ENCODE measurements at regions not wholly inside any gene's neighbourhood (a gene's known extent, or its start where the extent isn't known, plus 50 kb on each side); places are given as distances from the start of the nearest gene placed in this dataset.
A peak's percentile ranks its signal among the peaks of the same experiment; 100 is the strongest.

- H3K9me3 Mint-ChIP-seq = no peaks in the 10 kb centered on the region
- no peak for DNase-seq
Observed at GRCh38 chr6:40903456-40903855, 135.6 kb downstream of the UNC5CL start.

GRCh38 chr6:40901322-40902055 lies 137.5 kb downstream of the UNC5CL start:
- no peaks in the 10 kb centered on the region for H3K36me3 ChIP-seq (ENCODE audit: control insufficient read depth, insufficient read depth, low read length)
- no peak overlapping the region for H3K27ac ChIP-seq (ENCODE audit: low read depth, low read length)
- 91% methylated on average over 1 of the region's 1 CpG; no CpG with 5 or more reads in 1 of the 2 experiments for WGBS, 2 experiments (ENCODE audit: insufficient coverage in 1 of 2, insufficient read length in 1 of 2)
- H3K27me3 ChIP-seq (ENCODE audit: control insufficient read depth, insufficient read depth, low read length, poor library complexity, severe bottlenecking) = peaks cover 5% of the 10 kb centered on the region
- H3K4me1 Mint-ChIP-seq = peaks cover 9% of the 10 kb centered on the region
- H3K4me3 Mint-ChIP-seq = no peak overlapping the region
- no peak for DNase-seq
- no peaks in the 10 kb centered on the region for H3K36me3 Mint-ChIP-seq (ENCODE audit: low read depth)
- peaks cover 26% of the 10 kb centered on the region for H3K27me3 Mint-ChIP-seq (ENCODE audit: insufficient read depth)
- H3K9me3 ChIP-seq (ENCODE audit: control insufficient read depth, low read length) = no peaks in the 10 kb centered on the region
- H3K4me3 ChIP-seq (ENCODE audit: low read length) = no peak overlapping the region
- TF ChIP-seq CTCF (conservative IDR thresholded peaks at IDR 0.05) = no peak
- H3K27ac Mint-ChIP-seq = no peak overlapping the region
- H3K9me3 Mint-ChIP-seq = no peaks in the 10 kb centered on the region
- H3K4me1 ChIP-seq (ENCODE audit: control insufficient read depth, insufficient read depth, low read length) = no peaks in the 10 kb centered on the region
- no peak overlapping the region for H3K9ac ChIP-seq (ENCODE audit: extremely low read depth, low read length, poor library complexity, severe bottlenecking)

More at GRCh38 chr6:40903456-40903855, 135.6 kb downstream of the UNC5CL start:
- TF ChIP-seq CTCF (conservative IDR thresholded peaks at IDR 0.05) = no peak
- Mint-ChIP-seq H3K4me3 (no peak overlapping the region), H3K27me3 (ENCODE audit: insufficient read depth) (peaks cover 20% of the 10 kb centered on the region), H3K36me3 (ENCODE audit: low read depth) (no peaks in the 10 kb centered on the region), H3K4me1 (peaks cover 9% of the 10 kb centered on the region), H3K27ac (no peak overlapping the region)
- Histone ChIP-seq H3K9ac (ENCODE audit: extremely low read depth, low read length, poor library complexity, severe bottlenecking) (no peak overlapping the region), H3K4me3 (ENCODE audit: low read length) (no peak overlapping the region), H3K36me3 (ENCODE audit: control insufficient read depth, insufficient read depth, low read length) (no peaks in the 10 kb centered on the region), H3K27ac (ENCODE audit: low read depth, low read length) (no peak overlapping the region), H3K9me3 (ENCODE audit: control insufficient read depth, low read length) (no peaks in the 10 kb centered on the region), H3K4me1 (ENCODE audit: control insufficient read depth, insufficient read depth, low read length) (no peaks in the 10 kb centered on the region), H3K27me3 (ENCODE audit: control insufficient read depth, insufficient read depth, low read length, poor library complexity, severe bottlenecking) (peaks cover 5% of the 10 kb centered on the region)
- WGBS, 2 experiments (ENCODE audit: insufficient coverage in 1 of 2, insufficient read length in 1 of 2) = 84% methylated on average over 1 of the region's 1 CpG; no CpG with 5 or more reads in 1 of the 2 experiments

GRCh38 chr6:40900791-40901190 lies 138.2 kb downstream of the UNC5CL start:
- Histone ChIP-seq H3K9ac (ENCODE audit: extremely low read depth, low read length, poor library complexity, severe bottlenecking) (no peak overlapping the region), H3K27ac (ENCODE audit: low read depth, low read length) (no peak overlapping the region), H3K4me3 (ENCODE audit: low read length) (no peak overlapping the region), H3K36me3 (ENCODE audit: control insufficient read depth, insufficient read depth, low read length) (no peaks in the 10 kb centered on the region), H3K9me3 (ENCODE audit: control insufficient read depth, low read length) (no peaks in the 10 kb centered on the region), H3K27me3 (ENCODE audit: control insufficient read depth, insufficient read depth, low read length, poor library complexity, severe bottlenecking) (peaks cover 5% of the 10 kb centered on the region), H3K4me1 (ENCODE audit: control insufficient read depth, insufficient read depth, low read length) (no peaks in the 10 kb centered on the region)
- Mint-ChIP-seq H3K4me1 (peaks cover 12% of the 10 kb centered on the region), H3K4me3 (no peak overlapping the region), H3K9me3 (no peaks in the 10 kb centered on the region), H3K36me3 (ENCODE audit: low read depth) (no peaks in the 10 kb centered on the region), H3K27ac (no peak overlapping the region), H3K27me3 (ENCODE audit: insufficient read depth) (peaks cover 26% of the 10 kb centered on the region)
- TF ChIP-seq CTCF (conservative IDR thresholded peaks at IDR 0.05) = no peak
- 93 to 95% methylated on average over 4 to 5 of the region's 5 CpGs for WGBS, 2 experiments (ENCODE audit: insufficient coverage in 1 of 2, insufficient read length in 1 of 2)
- DNase-seq = peak; percentile 2
